Lung microvascular endothelial cell (primary cell): ENCODE measurements at regions not wholly inside any gene's neighbourhood (a gene's known extent, or its start where the extent isn't known, plus 50 kb on each side); places are given as distances from the start of the nearest gene placed in this dataset.

Source experiments
- DNase-seq, 2 donors: peaks; one replicate each; pipeline versions ENCODE4 v3.0.0 to v3.0.0-alpha.2; 2010; ENCODE audit warnings: low read depth in 2 of 2

DNA sequence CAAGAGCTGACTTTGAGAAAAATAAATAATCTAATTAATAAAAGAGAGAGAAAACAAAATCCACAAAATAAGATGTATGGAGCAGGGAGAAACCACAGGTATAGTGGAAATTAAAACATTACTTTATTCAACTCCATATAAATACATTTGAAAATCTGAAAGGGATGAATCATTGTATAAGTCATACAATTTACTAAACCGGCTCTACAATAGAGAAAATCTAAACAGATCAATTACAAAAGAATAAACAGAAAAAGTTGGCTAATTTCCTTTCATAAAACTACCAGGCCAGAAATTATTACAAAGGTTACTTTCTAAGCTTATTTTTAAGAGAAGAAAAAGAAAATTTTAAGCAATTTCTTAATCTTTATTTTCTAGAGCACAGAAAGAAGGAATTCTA, 51.3 kb upstream of the DRD2 start:
- DNase-seq, result no peak
